GM23248 (cell line): ENCODE measurements at regions not wholly inside any gene's neighbourhood (a gene's known extent, or its start where the extent isn't known, plus 50 kb on each side); places are given as distances from the start of the nearest gene placed in this dataset.
"Not testable (repeated sequence)": the region's sequence is repeated elsewhere in the genome, so short reads cannot be mapped to it uniquely, and the experiment has no call there.

ENCODE experiments used
- EZH2 ChIP-seq: fragments of 200-600 bp; sonication (generic); IDR thresholded peaks from 2 replicates; pipeline ENCODE4 v1.6.1; 2018; ENCODE audit warnings: antibody characterized with exemption, mild to moderate bottlenecking; ENCODE audit not compliant: insufficient read depth, poor library complexity, severe bottlenecking
- EZH2phosphoT487 ChIP-seq: fragments of 200-600 bp; sonication (generic); IDR thresholded peaks from 2 replicates; pipeline ENCODE4 v1.6.1; 2018; ENCODE audit warnings: antibody characterized with exemption, moderate library complexity, mild to moderate bottlenecking, low read depth; ENCODE audit not compliant: insufficient read depth

DNA sequence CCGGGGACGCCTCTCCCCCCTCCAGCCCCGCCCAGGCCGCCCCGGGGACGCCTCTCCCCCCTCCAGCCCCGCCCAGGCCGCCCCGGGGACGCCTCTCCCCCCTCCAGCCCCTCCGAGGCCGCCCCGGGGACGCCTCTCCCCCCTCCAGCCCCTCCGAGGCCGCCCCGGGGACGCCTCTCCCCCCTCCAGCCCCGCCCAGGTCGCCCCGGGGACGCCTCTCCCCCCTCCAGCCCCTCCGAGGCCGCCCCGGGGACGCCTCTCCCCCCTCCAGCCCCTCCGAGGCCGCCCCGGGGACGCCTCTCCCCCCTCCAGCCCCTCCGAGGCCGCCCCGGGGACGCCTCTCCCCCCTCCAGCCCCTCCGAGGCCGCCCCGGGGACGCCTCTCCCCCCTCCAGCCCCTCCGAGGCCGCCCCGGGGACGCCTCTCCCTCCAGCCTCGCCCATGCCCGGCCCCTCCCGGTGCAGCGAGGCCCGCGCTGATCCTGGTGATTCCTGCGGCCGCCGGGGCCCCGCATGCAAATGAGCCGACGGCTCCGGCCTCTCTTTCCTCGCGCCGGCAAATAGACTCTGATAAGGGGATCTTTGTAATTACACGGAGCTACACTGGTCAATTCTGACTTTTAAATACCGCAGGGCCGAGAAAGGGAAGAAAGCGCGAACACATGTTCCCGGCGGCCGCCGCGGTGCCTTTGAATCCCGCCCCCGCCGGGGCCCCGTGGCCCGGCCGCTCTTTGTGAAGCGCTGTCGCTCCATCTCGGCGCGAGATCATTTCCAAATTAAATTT is 114.7 kb upstream of the NKX1-1 start:
- TF ChIP-seq EZH2, result peak; percentile 43
- TF ChIP-seq EZH2phosphoT487, result not testable (repeated sequence)
